Panc1 (cell line): ENCODE measurements at regions not wholly inside any gene's neighbourhood (a gene's known extent, or its start where the extent isn't known, plus 50 kb on each side); places are given as distances from the start of the nearest gene placed in this dataset.

Experiments used
- CTCF ChIP-seq: fragments of 450-650 bp; IDR thresholded peaks from 2 replicates; pipeline ENCODE4 v1.5.1; 2017; ENCODE audit warnings: mild to moderate bottlenecking
- POLR2AphosphoS5 ChIP-seq: IDR thresholded peaks from 2 replicates; pipeline ENCODE4 v1.6.1; 2012; ENCODE audit warnings: mild to moderate bottlenecking, low read depth, low read length, moderate library complexity
- SIN3A ChIP-seq: IDR thresholded peaks from 2 replicates; pipeline ENCODE4 v1.6.1; 2012; ENCODE audit warnings: low read depth, mild to moderate bottlenecking, low read length, moderate library complexity, borderline replicate concordance; ENCODE audit not compliant: insufficient read depth

GRCh38 chr7:1302936-1303335 is 70.3 kb downstream of the UNCX start:
- no peak for TF ChIP-seq CTCF
- no peak for TF ChIP-seq POLR2AphosphoS5
- no peak for TF ChIP-seq SIN3A
